ENCODE measurements at regions not wholly inside any gene's neighbourhood (a gene's known extent, or its start where the extent isn't known, plus 50 kb on each side); places are given as distances from the start of the nearest gene placed in this dataset.

- H3K27me3 ChIP-seq = no peaks in the 10 kb centered on the region
- no peaks in the 10 kb centered on the region for H3K4me1 ChIP-seq
- no peak overlapping the region for H3K4me3 ChIP-seq
- no peak overlapping the region for H3K27ac ChIP-seq
- no peaks in the 10 kb centered on the region for H3K9me3 ChIP-seq
- no peak for DNase-seq (ENCODE audit: low spot score in 2 of 2)
- TF ChIP-seq POLR2A (IDR thresholded peaks at IDR 0.05) = no peak
- no peak for TF ChIP-seq CTCF (IDR thresholded peaks at IDR 0.05)
- no peak for TF ChIP-seq EP300 (IDR thresholded peaks at IDR 0.05)
- no peaks in the 10 kb centered on the region for H3K36me3 ChIP-seq
- 73 to 87% methylated on average over 3 of the region's 3 CpGs for WGBS, 2 donors
These were observed 70.0 kb downstream of the C5orf15 start for GRCh38 chr5:133898440-133898839.

GRCh38 chr5:133897431-133897830, 71.0 kb downstream of the C5orf15 start:
- Histone ChIP-seq H3K9me3 (no peaks in the 10 kb centered on the region), H3K36me3 (no peaks in the 10 kb centered on the region), H3K27me3 (no peaks in the 10 kb centered on the region), H3K4me3 (no peak overlapping the region), H3K4me1 (no peaks in the 10 kb centered on the region), H3K27ac (no peak overlapping the region)
- 83 to 84% methylated on average over 4 of the region's 4 CpGs for WGBS, 2 donors
- DNase-seq (ENCODE audit: low spot score in 2 of 2) = no peak
- TF ChIP-seq EP300 (IDR thresholded peaks at IDR 0.05) (no peak), CTCF (IDR thresholded peaks at IDR 0.05) (no peak), POLR2A (IDR thresholded peaks at IDR 0.05) (no peak)

- Histone ChIP-seq H3K27ac (no peak overlapping the region), H3K27me3 (no peaks in the 10 kb centered on the region), H3K4me3 (no peak overlapping the region), H3K36me3 (no peaks in the 10 kb centered on the region), H3K9me3 (no peaks in the 10 kb centered on the region), H3K4me1 (no peaks in the 10 kb centered on the region)
- no peak for TF ChIP-seq EP300 (IDR thresholded peaks at IDR 0.05)
- no peak for TF ChIP-seq CTCF (IDR thresholded peaks at IDR 0.05)
- no peak for TF ChIP-seq POLR2A (IDR thresholded peaks at IDR 0.05)
- DNase-seq (ENCODE audit: low spot score in 2 of 2) = no peak
- 79 to 87% methylated on average over 2 of the region's 2 CpGs for WGBS, 2 donors
These were observed 71.6 kb downstream of the C5orf15 start for GRCh38 chr5:133896873-133897272.

GRCh38 chr5:133895979-133896845, 72.2 kb downstream of the C5orf15 start:
- Histone ChIP-seq H3K4me1 (no peaks in the 10 kb centered on the region), H3K9me3 (no peaks in the 10 kb centered on the region), H3K4me3 (no peak overlapping the region), H3K27ac (no peak overlapping the region), H3K27me3 (no peaks in the 10 kb centered on the region), H3K36me3 (no peaks in the 10 kb centered on the region)
- no peak for DNase-seq (ENCODE audit: low spot score in 2 of 2)
- WGBS, 2 donors = 92 to 98% methylated on average over 7 of the region's 7 CpGs
- TF ChIP-seq EP300 (IDR thresholded peaks at IDR 0.05) (no peak), CTCF (IDR thresholded peaks at IDR 0.05) (no peak)

GRCh38 chr5:133894143-133894542, 74.3 kb downstream of the C5orf15 start:
- DNase-seq (ENCODE audit: low spot score in 2 of 2) = no peak
- H3K9me3 ChIP-seq = no peaks in the 10 kb centered on the region
- no peaks in the 10 kb centered on the region for H3K36me3 ChIP-seq
- TF ChIP-seq POLR2A (IDR thresholded peaks at IDR 0.05) (no peak), EP300 (IDR thresholded peaks at IDR 0.05) (no peak), CTCF (IDR thresholded peaks at IDR 0.05) (no peak)
- H3K27ac ChIP-seq = no peak overlapping the region
- no peaks in the 10 kb centered on the region for H3K27me3 ChIP-seq
- no peak overlapping the region for H3K4me3 ChIP-seq
- H3K4me1 ChIP-seq = no peaks in the 10 kb centered on the region
- WGBS, 2 donors = 33 to 41% methylated on average over 5 of the region's 5 CpGs

All from tibial nerve (tissue), 4 donors.